CD4-positive, alpha-beta T cell (primary cell): ENCODE measurements at regions not wholly inside any gene's neighbourhood (a gene's known extent, or its start where the extent isn't known, plus 50 kb on each side); places are given as distances from the start of the nearest gene placed in this dataset.

Experiments
- ATAC-seq: fragments of 200-7000 bp; cut with Tn5 transposase; one replicate; pipeline ENCODE4 v1.10.0; 2022; ENCODE audit warnings: mild to moderate bottlenecking; ENCODE audit not compliant: poor library complexity
- CTCF ChIA-PET: fragments of 350-600 bp; sonication (Branson Sonifier 250); formaldehyde crosslinking; loops from one replicate; lab custom pipeline; 2021; ENCODE audit warnings: antibody characterized with exemption, inconsistent platforms; lab: Charles Lee
- POLR2A ChIA-PET: fragments of 350-600 bp; sonication (Branson Sonifier 250); formaldehyde crosslinking; loops from one replicate; lab custom pipeline; 2021; ENCODE audit warnings: antibody characterized with exemption, inconsistent platforms; lab: Charles Lee
- DNase-seq, 14 experiments: peaks; one replicate each; pipeline ENCODE4 v3.0.0-alpha.2; 2013 to 2020; ENCODE audit warnings: mixed read lengths in 2 of 14
- H3K27ac ChIP-seq, 2 donors: one replicate each; pipeline versions ENCODE4 v1.5.1 to v1.7.0; 2013; ENCODE audit warnings: low read length in 2 of 2, low read depth in 1 of 2, mild to moderate bottlenecking in 1 of 2
- H3K27me3 ChIP-seq, 2 experiments: 1 replicate in 1 of 2; 2 replicates in 1 of 2; pipeline versions ENCODE4 v1.6.1 to v1.7.0; 2013; ENCODE audit warnings: low read length in 2 of 2, control low read depth in 1 of 2, mild to moderate bottlenecking in 1 of 2, moderate library complexity in 1 of 2; ENCODE audit not compliant: insufficient read depth in 2 of 2, control insufficient read depth in 1 of 2
- H3K36me3 ChIP-seq: one replicate; pipeline ENCODE4 v1.6.1; 2013; ENCODE audit warnings: low read length, control low read depth; ENCODE audit not compliant: insufficient read depth
- H3K4me1 ChIP-seq: one replicate; pipeline ENCODE4 v1.6.1; 2013; ENCODE audit warnings: low read length, control low read depth; ENCODE audit not compliant: insufficient read depth
- H3K4me3 ChIP-seq: one replicate; pipeline ENCODE4 v1.5.1; 2013; ENCODE audit warnings: mild to moderate bottlenecking, low read length, moderate library complexity
- H3K9me3 ChIP-seq, 2 experiments: 1 replicate in 1 of 2; 2 replicates in 1 of 2; pipeline versions ENCODE4 v1.6.1 to v1.7.0; 2013; ENCODE audit warnings: low read length in 2 of 2, mild to moderate bottlenecking in 2 of 2, control low read depth in 1 of 2, moderate library complexity in 1 of 2; ENCODE audit not compliant: control insufficient read depth in 1 of 2, insufficient read depth in 1 of 2
- H3K27ac Mint-ChIP-seq: one replicate; pipeline ENCODE4 v1.8.0; 2020; ENCODE audit warnings: mixed read lengths
- H3K27me3 Mint-ChIP-seq: one replicate; pipeline ENCODE4 v1.8.0; 2021; ENCODE audit warnings: mixed read lengths
- H3K36me3 Mint-ChIP-seq: one replicate; pipeline ENCODE4 v1.8.0; 2021; ENCODE audit warnings: low read depth, mixed read lengths
- H3K4me1 Mint-ChIP-seq: one replicate; pipeline ENCODE4 v1.8.0; 2021; ENCODE audit warnings: low read depth, mixed read lengths
- H3K4me3 Mint-ChIP-seq: one replicate; pipeline ENCODE4 v1.8.0; 2020; ENCODE audit warnings: mild to moderate bottlenecking, mixed read lengths
- H3K9me3 Mint-ChIP-seq: one replicate; pipeline ENCODE4 v1.8.0; 2020; ENCODE audit warnings: mixed read lengths
- intact Hi-C, 2 experiments: fragments of 100-400 bp; cut with DNase I in 1 of 2; cut with micrococcal nuclease in 1 of 2; formaldehyde crosslinking; loops; one replicate each; pipeline versions ENCODE4 v1.15.1 to v1.9.0; 2023 to 2025; cut with DNase I, micrococcal nuclease
- TF ChIP-seq, protein P1 (sequence below): fragments of 200-600 bp; IDR thresholded peaks from one replicate; pipeline ENCODE4 v1.8.0; 2022; ENCODE audit warnings: antibody characterized with exemption, mild to moderate bottlenecking

GRCh38 chr13:106415971-106416370 lies 119.5 kb downstream of the EFNB2 start:
- Mint-ChIP-seq H3K9me3 (no peaks in the 10 kb centered on the region), H3K27ac (no peak overlapping the region), H3K36me3 (no peaks in the 10 kb centered on the region), H3K4me3 (no peak overlapping the region), H3K4me1 (no peaks in the 10 kb centered on the region), H3K27me3 (peaks cover 5% of the 10 kb centered on the region)
- ChIA-PET CTCF (interaction anchor here (0.8 to 1.1 kb wide), 2 partner anchors 14 to 32 kb away, joined by 3 read pairs; no protein-coding TSS in a partner anchor), POLR2A (no interaction called here)
- ATAC-seq (no peak), DNase-seq (no peak)
- no peaks in the 10 kb centered on the region for H3K27me3 ChIP-seq
- intact Hi-C loops = no loop called here
- H3K9me3 ChIP-seq = no peaks in the 10 kb centered on the region
- TF ChIP-seq, protein P1, sequence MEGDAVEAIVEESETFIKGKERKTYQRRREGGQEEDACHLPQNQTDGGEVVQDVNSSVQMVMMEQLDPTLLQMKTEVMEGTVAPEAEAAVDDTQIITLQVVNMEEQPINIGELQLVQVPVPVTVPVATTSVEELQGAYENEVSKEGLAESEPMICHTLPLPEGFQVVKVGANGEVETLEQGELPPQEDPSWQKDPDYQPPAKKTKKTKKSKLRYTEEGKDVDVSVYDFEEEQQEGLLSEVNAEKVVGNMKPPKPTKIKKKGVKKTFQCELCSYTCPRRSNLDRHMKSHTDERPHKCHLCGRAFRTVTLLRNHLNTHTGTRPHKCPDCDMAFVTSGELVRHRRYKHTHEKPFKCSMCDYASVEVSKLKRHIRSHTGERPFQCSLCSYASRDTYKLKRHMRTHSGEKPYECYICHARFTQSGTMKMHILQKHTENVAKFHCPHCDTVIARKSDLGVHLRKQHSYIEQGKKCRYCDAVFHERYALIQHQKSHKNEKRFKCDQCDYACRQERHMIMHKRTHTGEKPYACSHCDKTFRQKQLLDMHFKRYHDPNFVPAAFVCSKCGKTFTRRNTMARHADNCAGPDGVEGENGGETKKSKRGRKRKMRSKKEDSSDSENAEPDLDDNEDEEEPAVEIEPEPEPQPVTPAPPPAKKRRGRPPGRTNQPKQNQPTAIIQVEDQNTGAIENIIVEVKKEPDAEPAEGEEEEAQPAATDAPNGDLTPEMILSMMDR = no peak
- no peak overlapping the region for H3K4me3 ChIP-seq
- H3K4me1 ChIP-seq = no peaks in the 10 kb centered on the region
- no peak overlapping the region for H3K27ac ChIP-seq
- H3K36me3 ChIP-seq = no peaks in the 10 kb centered on the region

DNA sequence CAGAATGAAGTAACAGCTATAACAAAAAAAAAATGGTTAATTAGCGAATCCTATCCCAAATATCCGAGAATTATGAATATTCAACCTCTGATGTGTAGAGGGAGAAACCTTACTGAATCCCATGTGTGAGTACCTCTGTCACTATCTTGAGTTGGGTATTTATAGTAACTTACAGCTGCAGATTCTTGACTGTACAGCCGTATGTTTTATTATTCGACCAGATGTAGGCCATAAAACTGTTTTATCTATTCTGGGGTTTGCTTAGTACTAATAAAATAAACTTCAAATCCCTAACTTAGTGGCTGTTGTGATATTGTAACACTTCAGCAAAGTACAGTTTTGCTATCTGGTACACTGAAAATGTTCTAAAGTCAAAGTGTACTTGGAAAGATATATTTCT lies 120.0 kb downstream of the EFNB2 start:
- Histone ChIP-seq H3K9me3 (no peaks in the 10 kb centered on the region), H3K27me3 (no peaks in the 10 kb centered on the region), H3K4me1 (no peaks in the 10 kb centered on the region), H3K27ac (no peak overlapping the region), H3K4me3 (no peak overlapping the region), H3K36me3 (no peaks in the 10 kb centered on the region)
- intact Hi-C loops = no loop called here
- POLR2A ChIA-PET = no interaction called here
- Mint-ChIP-seq H3K27ac (no peak overlapping the region), H3K36me3 (no peaks in the 10 kb centered on the region), H3K9me3 (no peaks in the 10 kb centered on the region), H3K4me3 (no peak overlapping the region), H3K27me3 (peaks cover 5% of the 10 kb centered on the region), H3K4me1 (no peaks in the 10 kb centered on the region)
- TF ChIP-seq, protein P1 = no peak
- ATAC-seq = no peak
- no peak for DNase-seq
- CTCF ChIA-PET = interaction anchor here (0.8 kb wide), 1 partner anchor 32 kb away, joined by 3 read pairs; no protein-coding TSS in a partner anchor

DNA sequence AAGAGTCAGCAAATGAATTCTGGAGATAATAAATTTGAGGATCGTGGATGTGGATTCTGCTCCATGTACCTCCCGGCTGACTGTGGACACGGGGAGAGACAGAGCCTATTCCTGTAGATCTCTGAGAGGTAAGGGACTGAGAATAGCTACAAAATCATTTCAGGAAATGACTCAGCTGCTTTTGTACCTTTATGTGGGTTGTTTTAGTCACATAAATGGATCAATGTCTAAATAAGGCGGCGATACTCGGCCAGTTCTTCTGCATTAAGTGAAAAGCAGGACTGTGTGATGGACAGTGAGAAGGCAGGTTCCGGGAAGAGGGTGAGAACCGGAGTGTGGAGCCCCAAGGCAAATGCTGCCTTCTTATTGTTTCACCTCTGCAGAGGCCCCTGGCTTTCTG lies 128.1 kb downstream of the EFNB2 start:
- no peaks in the 10 kb centered on the region for H3K4me1 Mint-ChIP-seq
- peaks cover 22% of the 10 kb centered on the region for H3K27me3 Mint-ChIP-seq
- H3K9me3 Mint-ChIP-seq = no peaks in the 10 kb centered on the region
- POLR2A ChIA-PET = no interaction called here
- Histone ChIP-seq H3K9me3 (no peaks in the 10 kb centered on the region), H3K36me3 (no peaks in the 10 kb centered on the region), H3K4me3 (no peak overlapping the region), H3K27ac (no peak overlapping the region), H3K4me1 (no peaks in the 10 kb centered on the region), H3K27me3 (no peaks in the 10 kb centered on the region)
- no peak overlapping the region for H3K27ac Mint-ChIP-seq
- H3K36me3 Mint-ChIP-seq = no peaks in the 10 kb centered on the region
- no peak overlapping the region for H3K4me3 Mint-ChIP-seq
- CTCF ChIA-PET = no interaction called here
- TF ChIP-seq, protein P1 = no peak
- ATAC-seq (no peak), DNase-seq (no peak)
- intact Hi-C loops = no loop called here
